GM12878 (cell line): ENCODE measurements at regions not wholly inside any gene's neighbourhood (a gene's known extent, or its start where the extent isn't known, plus 50 kb on each side); places are given as distances from the start of the nearest gene placed in this dataset.

Experiments used
- ATAC-seq: fragments of 200-7000 bp; cut with Tn5 transposase; 3 replicates; pipeline ENCODE4 v1.9.1; 2020; ENCODE audit warnings: mild to moderate bottlenecking, moderate library complexity
- BruUV-seq: library from RNA; stranded (reverse); fragments of 400-500 nt; replicated peaks from 2 replicates; lab custom pipeline; 2021; lab: Mats Ljungman, UMichigan
- CTCF ChIA-PET: fragments of 300-600 bp; sonication (Branson Sonifier 250); formaldehyde crosslinking; extraction: SDS; loops from one replicate; lab custom pipeline; 2021; ENCODE audit warnings: inconsistent platforms; lab: Yijun Ruan, JAX
- POLR2A ChIA-PET: fragments of 350-600 bp; formaldehyde crosslinking; extraction: SDS; loops from one replicate; lab custom pipeline; 2021; ENCODE audit warnings: inconsistent platforms; lab: Charles Lee
- RAD21 ChIA-PET: fragments of 300-600 bp; sonication (Branson Sonifier 250); formaldehyde crosslinking; loops from one replicate; lab custom pipeline; 2023; ENCODE audit warnings: antibody characterized with exemption; ENCODE audit not compliant: unreplicated experiment; lab: Charles Lee
- SMC1A ChIA-PET: fragments of 300-600 bp; sonication (Branson Sonifier 250); formaldehyde crosslinking; loops from one replicate; lab custom pipeline; 2023; ENCODE audit not compliant: unreplicated experiment, uncharacterized antibody; lab: Charles Lee
- DNase-seq: peaks from one replicate; pipeline ENCODE4 v3.0.0-alpha.2; 2011; ENCODE audit warnings: low read depth, low spot score
- FAIRE-seq: peaks from 3 replicates; lab custom pipeline; 2011; peaks lifted over from hg19 to GRCh38; lab: Jason Lieb, UNC
- H2AFZ ChIP-seq: 2 replicates; pipeline ENCODE4 v1.6.0; 2011; ENCODE audit warnings: low read depth, low read length, control low read depth; ENCODE audit not compliant: control insufficient read depth
- H3K27ac ChIP-seq: 2 replicates; pipeline ENCODE4 v1.5.1; 2011; ENCODE audit warnings: control low read depth; ENCODE audit not compliant: control insufficient read depth, insufficient read depth
- H3K27me3 ChIP-seq, 2 experiments: replicated peaks in 1 of 2; 2 replicates each; pipeline versions ENCODE4 v1.6.0 to v1.6.1; 2011; ENCODE audit warnings: low read length in 1 of 2; ENCODE audit not compliant: control insufficient read depth in 2 of 2, insufficient read depth in 2 of 2
- H3K36me3 ChIP-seq, 2 experiments: 2 replicates each; pipeline ENCODE4 v1.5.1; 2011; ENCODE audit warnings: low read length in 1 of 2; ENCODE audit not compliant: control insufficient read depth in 2 of 2, insufficient read depth in 2 of 2
- H3K4me1 ChIP-seq: 2 replicates; pipeline ENCODE4 v1.6.1; 2011; ENCODE audit warnings: mild to moderate bottlenecking, low read length, moderate library complexity, mixed read lengths; ENCODE audit not compliant: control insufficient read depth, insufficient read depth
- H3K4me2 ChIP-seq: 2 replicates; pipeline ENCODE4 v1.6.0; 2011; ENCODE audit warnings: control low read depth; ENCODE audit not compliant: control insufficient read depth, insufficient read depth
- H3K4me3 ChIP-seq: fragments of 200-600 bp; sonication (generic); 2 replicates; pipeline ENCODE4 v1.5.1; 2016
- H3K79me2 ChIP-seq: 2 replicates; pipeline ENCODE4 v1.6.0; 2011; ENCODE audit warnings: low read length; ENCODE audit not compliant: control insufficient read depth, insufficient read depth
- H3K9ac ChIP-seq: 2 replicates; pipeline ENCODE4 v1.8.0; 2011; ENCODE audit warnings: low read length, control low read depth, mixed read lengths; ENCODE audit not compliant: control insufficient read depth, insufficient read depth
- H3K9me3 ChIP-seq: replicated peaks from 3 replicates; pipeline ENCODE4 v1.5.1; 2011; ENCODE audit warnings: mild to moderate bottlenecking, low read length; ENCODE audit not compliant: control insufficient read depth, insufficient read depth
- H4K20me1 ChIP-seq: 2 replicates; pipeline ENCODE4 v1.6.0; 2011; ENCODE audit not compliant: control insufficient read depth, insufficient read depth
- BMI1 ChIP-seq: fragments of 450-650 bp; IDR thresholded peaks from 2 replicates; pipeline ENCODE4 v1.6.1; 2016; ENCODE audit warnings: mild to moderate bottlenecking, moderate library complexity, borderline replicate concordance
- CUX1 ChIP-seq: IDR thresholded peaks from 2 replicates; pipeline ENCODE4 v1.6.1; 2012; ENCODE audit warnings: improper control_type of control experiment, low read depth, low read length; ENCODE audit not compliant: insufficient replicate concordance
- ETV6 ChIP-seq, 2 experiments: fragments of 450-650 bp in 1 of 2; IDR thresholded peaks in 1 of 2; conservative IDR thresholded peaks in 1 of 2; 2 replicates each; pipeline ENCODE4 v1.6.1; 2014; ENCODE audit warnings: antibody characterized with exemption in 1 of 2, borderline replicate concordance in 1 of 2, low read depth in 1 of 2, mild to moderate bottlenecking in 1 of 2, moderate library complexity in 1 of 2
- NBN ChIP-seq: fragments of 450-650 bp; IDR thresholded peaks from 2 replicates; pipeline ENCODE4 v1.6.1; 2016
- NR2C2 ChIP-seq: IDR thresholded peaks from 2 replicates; pipeline ENCODE4 v1.6.1; 2011; ENCODE audit warnings: borderline replicate concordance, low read depth; ENCODE audit not compliant: control insufficient read depth, insufficient read length
- NRF1 ChIP-seq: conservative IDR thresholded peaks from 2 replicates; pipeline ENCODE4 v1.6.1; 2011; ENCODE audit warnings: mild to moderate bottlenecking, low read depth, low read length, improper control_type of control experiment
- PRDM15 ChIP-seq: fragments of 450-650 bp; formaldehyde crosslinking; IDR thresholded peaks from 2 replicates; pipeline ENCODE4 v1.4.0; 2020; ENCODE audit warnings: mild to moderate bottlenecking, moderate library complexity
- SKIL ChIP-seq: fragments of 450-650 bp; IDR thresholded peaks from 2 replicates; pipeline ENCODE4 v1.6.1; 2017; ENCODE audit warnings: mild to moderate bottlenecking, low read depth, inconsistent platforms; ENCODE audit not compliant: poor library complexity, severe bottlenecking
- SREBF2 ChIP-seq: IDR thresholded peaks from 2 replicates; pipeline ENCODE4 v1.6.1; 2012; ENCODE audit warnings: mild to moderate bottlenecking, low read length
- TCF7 ChIP-seq: IDR thresholded peaks from 2 replicates; pipeline ENCODE4 v1.6.1; 2014; ENCODE audit warnings: antibody characterized with exemption, borderline replicate concordance
- WGBS: methylation state at CpG from one replicate; pipeline ENCODE4 v1.1.6; 2016; ENCODE audit warnings: low lambda C conversion rate; ENCODE audit not compliant: insufficient replicate concordance, insufficient coverage; ENCODE audit errors: missing lambda C conversion rate; 5-methylcytosine and 5-hydroxymethylcytosine counted together
- in situ Hi-C: fragments of 300-500 bp; cut with MboI; formaldehyde crosslinking; loops from 9 replicates; pipeline ENCODE4 v1.14.3; 2018; ENCODE audit warnings: mixed read lengths
- intact Hi-C: fragments of 100-400 bp; cut with micrococcal nuclease; formaldehyde crosslinking; loops from one replicate; pipeline ENCODE4 v1.14.2; 2022; ENCODE audit not compliant: unreplicated experiment

GRCh38 chr22:34702279-34702678 lies 363.7 kb upstream of the ISX start (continued):
- no peak for TF ChIP-seq PRDM15 (CRISPR knock-in tag)
- TF ChIP-seq NBN = no peak

GRCh38 chr22:34709641-34710040 lies 356.3 kb upstream of the ISX start:
- H3K36me3 ChIP-seq = no peaks in the 10 kb centered on the region
- CTCF ChIA-PET = no interaction called here
- H2AFZ ChIP-seq = no peak overlapping the region
- ATAC-seq = no peak
- H3K4me3 ChIP-seq = no peak overlapping the region
- intact Hi-C loops (no loop called here), in situ Hi-C loops (loop anchor here (10.0 to 25.0 kb wide), 2 partner anchors 105 to 747 kb away; no protein-coding TSS in a partner anchor)
- H3K79me2 ChIP-seq = no peaks in the 10 kb centered on the region
- SMC1A ChIA-PET = no interaction called here
- no peak overlapping the region for H3K27ac ChIP-seq
- no TSS peak for BruUV-seq
- H3K27me3 ChIP-seq = no peaks in the 10 kb centered on the region
- no peaks in the 10 kb centered on the region for H3K4me1 ChIP-seq
- H3K4me2 ChIP-seq = no peak overlapping the region
- 47% methylated on average over 2 of the region's 2 CpGs for WGBS
- FAIRE-seq = no peak
- no peaks in the 10 kb centered on the region for H4K20me1 ChIP-seq
- H3K9me3 ChIP-seq = no peaks in the 10 kb centered on the region
- RAD21 ChIA-PET = no interaction called here
- POLR2A ChIA-PET = no interaction called here
- no peak overlapping the region for H3K9ac ChIP-seq
- DNase-seq = no peak
- no peak for TF ChIP-seq CUX1
- no peak for TF ChIP-seq TCF7
- TF ChIP-seq SKIL = no peak
- TF ChIP-seq BMI1 = no peak
- TF ChIP-seq ETV6 (conservative IDR thresholded peaks at IDR 0.05 in 1 of 2, IDR thresholded peaks at IDR 0.05 in 1 of 2; ENCODE audit: borderline replicate concordance in 1 of 2, low read depth in 1 of 2) = no peak
- no peak for TF ChIP-seq NR2C2
- TF ChIP-seq SREBF2 = no peak
- no peak for TF ChIP-seq NRF1
